ENCODE measurements at regions not wholly inside any gene's neighbourhood (a gene's known extent, or its start where the extent isn't known, plus 50 kb on each side); places are given as distances from the start of the nearest gene placed in this dataset.

GRCh38 chr18:55694291-55694690, 106.3 kb upstream of the TCF4 start:
- 63% methylated on average over 1 of the region's 1 CpG for WGBS (ENCODE audit: insufficient coverage, low coverage, missing lambda C conversion rate)
- in situ Hi-C loops (cut with MboI) (no loop called here), intact Hi-C loops (cut with micrococcal nuclease) (no loop called here)
- no peaks in the 10 kb centered on the region for H3K27me3 ChIP-seq (ENCODE audit: control insufficient read depth in 2 of 2, insufficient read depth in 2 of 2, low read length in 2 of 2)
- no peaks in the 10 kb centered on the region for H3K36me3 ChIP-seq (ENCODE audit: control insufficient read depth, insufficient read depth, low read length)
- no peaks in the 10 kb centered on the region for H3K9me3 ChIP-seq (replicated peaks; ENCODE audit: control insufficient read depth, insufficient read depth, low read depth, low read length)
- DNase-seq (ENCODE audit: extremely low read depth in 1 of 4, low spot score in 3 of 4) = no peak
- ATAC-seq = no peak
- FAIRE-seq = no peak
- TF ChIP-seq, protein P1, sequence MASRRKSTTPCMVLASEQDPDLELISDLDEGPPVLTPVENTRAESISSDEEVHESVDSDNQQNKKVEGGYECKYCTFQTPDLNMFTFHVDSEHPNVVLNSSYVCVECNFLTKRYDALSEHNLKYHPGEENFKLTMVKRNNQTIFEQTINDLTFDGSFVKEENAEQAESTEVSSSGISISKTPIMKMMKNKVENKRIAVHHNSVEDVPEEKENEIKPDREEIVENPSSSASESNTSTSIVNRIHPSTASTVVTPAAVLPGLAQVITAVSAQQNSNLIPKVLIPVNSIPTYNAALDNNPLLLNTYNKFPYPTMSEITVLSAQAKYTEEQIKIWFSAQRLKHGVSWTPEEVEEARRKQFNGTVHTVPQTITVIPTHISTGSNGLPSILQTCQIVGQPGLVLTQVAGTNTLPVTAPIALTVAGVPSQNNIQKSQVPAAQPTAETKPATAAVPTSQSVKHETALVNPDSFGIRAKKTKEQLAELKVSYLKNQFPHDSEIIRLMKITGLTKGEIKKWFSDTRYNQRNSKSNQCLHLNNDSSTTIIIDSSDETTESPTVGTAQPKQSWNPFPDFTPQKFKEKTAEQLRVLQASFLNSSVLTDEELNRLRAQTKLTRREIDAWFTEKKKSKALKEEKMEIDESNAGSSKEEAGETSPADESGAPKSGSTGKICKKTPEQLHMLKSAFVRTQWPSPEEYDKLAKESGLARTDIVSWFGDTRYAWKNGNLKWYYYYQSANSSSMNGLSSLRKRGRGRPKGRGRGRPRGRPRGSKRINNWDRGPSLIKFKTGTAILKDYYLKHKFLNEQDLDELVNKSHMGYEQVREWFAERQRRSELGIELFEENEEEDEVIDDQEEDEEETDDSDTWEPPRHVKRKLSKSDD (conservative IDR thresholded peaks at IDR 0.05; ENCODE audit: low read length) = no peak
- no peak for TF ChIP-seq PHF21A (IDR thresholded peaks at IDR 0.05; ENCODE audit: borderline replicate concordance, low read depth)
- no peak for TF ChIP-seq PHF20 (IDR thresholded peaks at IDR 0.05; ENCODE audit: partially characterized antibody)
- TF ChIP-seq, protein P2, sequence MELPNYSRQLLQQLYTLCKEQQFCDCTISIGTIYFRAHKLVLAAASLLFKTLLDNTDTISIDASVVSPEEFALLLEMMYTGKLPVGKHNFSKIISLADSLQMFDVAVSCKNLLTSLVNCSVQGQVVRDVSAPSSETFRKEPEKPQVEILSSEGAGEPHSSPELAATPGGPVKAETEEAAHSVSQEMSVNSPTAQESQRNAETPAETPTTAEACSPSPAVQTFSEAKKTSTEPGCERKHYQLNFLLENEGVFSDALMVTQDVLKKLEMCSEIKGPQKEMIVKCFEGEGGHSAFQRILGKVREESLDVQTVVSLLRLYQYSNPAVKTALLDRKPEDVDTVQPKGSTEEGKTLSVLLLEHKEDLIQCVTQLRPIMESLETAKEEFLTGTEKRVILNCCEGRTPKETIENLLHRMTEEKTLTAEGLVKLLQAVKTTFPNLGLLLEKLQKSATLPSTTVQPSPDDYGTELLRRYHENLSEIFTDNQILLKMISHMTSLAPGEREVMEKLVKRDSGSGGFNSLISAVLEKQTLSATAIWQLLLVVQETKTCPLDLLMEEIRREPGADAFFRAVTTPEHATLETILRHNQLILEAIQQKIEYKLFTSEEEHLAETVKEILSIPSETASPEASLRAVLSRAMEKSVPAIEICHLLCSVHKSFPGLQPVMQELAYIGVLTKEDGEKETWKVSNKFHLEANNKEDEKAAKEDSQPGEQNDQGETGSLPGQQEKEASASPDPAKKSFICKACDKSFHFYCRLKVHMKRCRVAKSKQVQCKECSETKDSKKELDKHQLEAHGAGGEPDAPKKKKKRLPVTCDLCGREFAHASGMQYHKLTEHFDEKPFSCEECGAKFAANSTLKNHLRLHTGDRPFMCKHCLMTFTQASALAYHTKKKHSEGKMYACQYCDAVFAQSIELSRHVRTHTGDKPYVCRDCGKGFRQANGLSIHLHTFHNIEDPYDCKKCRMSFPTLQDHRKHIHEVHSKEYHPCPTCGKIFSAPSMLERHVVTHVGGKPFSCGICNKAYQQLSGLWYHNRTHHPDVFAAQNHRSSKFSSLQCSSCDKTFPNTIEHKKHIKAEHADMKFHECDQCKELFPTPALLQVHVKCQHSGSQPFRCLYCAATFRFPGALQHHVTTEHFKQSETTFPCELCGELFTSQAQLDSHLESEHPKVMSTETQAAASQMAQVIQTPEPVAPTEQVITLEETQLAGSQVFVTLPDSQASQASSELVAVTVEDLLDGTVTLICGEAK (IDR thresholded peaks at IDR 0.05) = no peak
- TF ChIP-seq, protein P2 (CRISPR knock-in tag; IDR thresholded peaks at IDR 0.05) = no peak
- no peak for TF ChIP-seq PTRF (tag; IDR thresholded peaks at IDR 0.05)
- TF ChIP-seq NELFE (IDR thresholded peaks at IDR 0.05; ENCODE audit: insufficient read depth, insufficient read length) = no peak
- no peak for TF ChIP-seq CCAR2 (IDR thresholded peaks at IDR 0.05; ENCODE audit: low read depth, low read length)
- TF ChIP-seq ATF1 (CRISPR knock-in tag; IDR thresholded peaks at IDR 0.05) = no peak
- TF ChIP-seq ATF1 (tag; IDR thresholded peaks at IDR 0.05) = no peak
- H3K9me1 ChIP-seq (ENCODE audit: control insufficient read depth, insufficient read depth, low read length) = no peaks in the 10 kb centered on the region
- CTCF ChIA-PET (ENCODE audit: low intra/inter-chr PET ratio) = no interaction called here
- H3K4me2 ChIP-seq (ENCODE audit: insufficient read depth, low read length) = no peak overlapping the region
- H3K9ac ChIP-seq (ENCODE audit: insufficient read depth in 1 of 2, low read depth in 2 of 2, low read length in 2 of 2) = no peak overlapping the region
- H2AFZ ChIP-seq (ENCODE audit: low read depth, low read length) = no peak overlapping the region
- POLR2A ChIA-PET = no interaction called here
- H3K4me3 ChIP-seq = no peak overlapping the region
- no peaks in the 10 kb centered on the region for H3K79me2 ChIP-seq (ENCODE audit: control insufficient read depth, insufficient read depth, low read length)
- no peak overlapping the region for H3K27ac ChIP-seq (ENCODE audit: extremely low read depth, low read depth, low read length)
- H4K20me1 ChIP-seq (replicated peaks; ENCODE audit: control insufficient read depth, insufficient read depth, low read length) = no peaks in the 10 kb centered on the region
- no TSS peak for BruUV-seq (replicated peaks)
- H3K4me1 ChIP-seq (replicated peaks in 1 of 2; ENCODE audit: control insufficient read depth in 2 of 2, insufficient read depth in 2 of 2, low read length in 2 of 2) = no peaks in the 10 kb centered on the region; a peak in 2 of 5 replicates
